ENCODE measurements at regions not wholly inside any gene's neighbourhood (a gene's known extent, or its start where the extent isn't known, plus 50 kb on each side); places are given as distances from the start of the nearest gene placed in this dataset.

GRCh38 chr2:64704161-64704560 is 50.4 kb upstream of the SERTAD2 start:
- DNase-seq: no peak

DNA sequence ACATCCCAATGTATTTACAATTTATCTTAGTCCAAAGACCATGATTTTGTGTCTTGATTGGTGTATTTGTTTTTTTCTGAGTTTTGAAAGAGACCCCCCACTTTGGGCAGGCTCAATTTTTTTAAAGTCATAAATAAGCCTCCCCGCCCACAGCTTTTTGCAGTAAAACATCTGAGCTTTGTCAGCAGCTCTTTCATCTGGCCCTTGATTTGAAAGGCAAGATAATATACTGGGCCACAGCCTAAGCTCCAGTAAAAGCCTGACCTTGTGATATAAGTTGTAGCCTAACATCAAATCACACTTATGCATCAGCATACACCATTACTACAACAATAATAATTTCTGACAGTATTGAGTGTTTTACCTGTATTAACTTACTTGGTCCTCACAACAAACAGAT is 51.3 kb upstream of the SERTAD2 start:
- no peak for DNase-seq

GRCh38 chr2:64707276-64707675 is 53.6 kb upstream of the SERTAD2 start:
- no peak for DNase-seq

DNA sequence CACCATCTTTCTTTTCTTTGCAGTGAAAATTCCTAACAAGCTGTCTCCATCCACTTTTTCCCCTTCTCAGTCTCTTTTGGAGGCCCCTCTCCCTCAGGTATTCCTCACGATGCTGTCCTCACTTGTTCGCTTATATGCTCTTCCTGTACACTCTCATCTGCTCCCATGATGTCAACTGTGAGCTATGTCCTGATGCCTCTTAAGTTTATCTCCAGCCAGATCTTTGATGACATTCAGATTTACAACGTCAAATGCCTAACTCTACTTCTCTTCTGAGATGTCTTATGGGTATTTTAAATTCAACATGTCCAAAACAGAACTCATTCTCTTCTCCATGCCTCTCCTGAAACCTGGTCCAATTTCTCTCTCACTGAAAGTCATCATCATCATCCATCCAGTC is 55.1 kb upstream of the SERTAD2 start:
- DNase-seq: no peak

DNA sequence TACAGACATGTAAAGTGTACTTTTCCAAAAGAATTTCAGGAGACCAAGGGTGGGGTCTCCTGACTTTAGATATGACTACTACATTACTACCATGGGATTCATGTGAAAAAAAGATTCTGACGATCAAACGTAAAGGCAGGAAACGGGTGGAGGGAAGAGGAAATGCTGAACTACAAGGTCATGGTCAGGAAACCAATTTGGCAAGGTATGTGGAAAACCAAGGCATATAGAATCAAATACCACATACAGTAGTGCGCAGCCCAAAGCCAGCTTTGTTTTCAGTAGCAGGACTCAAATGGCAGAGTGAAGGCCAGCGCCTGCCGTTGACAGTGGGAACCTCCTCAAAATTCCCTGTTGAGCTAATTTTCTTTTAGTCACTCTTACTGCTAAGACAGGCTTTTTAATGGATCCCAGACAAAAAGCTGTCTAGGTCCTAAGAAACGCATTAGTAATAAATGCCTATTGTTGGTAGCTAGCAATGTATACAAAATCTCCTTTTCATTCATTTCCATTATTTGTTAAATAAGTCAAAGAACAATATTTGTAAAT is 57.6 kb upstream of the SERTAD2 start:
- DNase-seq: no peak

DNA sequence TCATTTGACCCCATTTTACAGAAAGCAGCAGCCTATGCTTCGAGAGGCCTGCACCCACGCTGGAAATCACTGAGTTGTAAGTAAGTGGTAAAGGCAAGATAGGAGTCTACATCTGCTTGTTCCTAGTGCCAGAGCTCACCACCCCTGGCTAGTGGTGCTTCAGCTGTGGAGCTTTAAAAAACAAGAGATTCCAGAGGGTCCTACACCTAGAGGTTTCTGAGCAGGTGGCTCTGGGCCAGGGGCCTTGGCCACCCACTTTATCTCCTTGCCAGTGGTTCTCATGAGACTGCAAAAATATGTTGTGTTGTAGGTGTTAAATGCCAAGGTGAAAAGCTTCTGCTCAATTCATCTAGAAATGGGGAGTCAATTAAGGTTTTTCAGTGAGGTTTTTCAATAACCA is 60.0 kb upstream of the SERTAD2 start:
- DNase-seq: no peak

- no peak for DNase-seq
Measured at GRCh38 chr2:64716569-64716968, 62.9 kb upstream of the SERTAD2 start.

DNA sequence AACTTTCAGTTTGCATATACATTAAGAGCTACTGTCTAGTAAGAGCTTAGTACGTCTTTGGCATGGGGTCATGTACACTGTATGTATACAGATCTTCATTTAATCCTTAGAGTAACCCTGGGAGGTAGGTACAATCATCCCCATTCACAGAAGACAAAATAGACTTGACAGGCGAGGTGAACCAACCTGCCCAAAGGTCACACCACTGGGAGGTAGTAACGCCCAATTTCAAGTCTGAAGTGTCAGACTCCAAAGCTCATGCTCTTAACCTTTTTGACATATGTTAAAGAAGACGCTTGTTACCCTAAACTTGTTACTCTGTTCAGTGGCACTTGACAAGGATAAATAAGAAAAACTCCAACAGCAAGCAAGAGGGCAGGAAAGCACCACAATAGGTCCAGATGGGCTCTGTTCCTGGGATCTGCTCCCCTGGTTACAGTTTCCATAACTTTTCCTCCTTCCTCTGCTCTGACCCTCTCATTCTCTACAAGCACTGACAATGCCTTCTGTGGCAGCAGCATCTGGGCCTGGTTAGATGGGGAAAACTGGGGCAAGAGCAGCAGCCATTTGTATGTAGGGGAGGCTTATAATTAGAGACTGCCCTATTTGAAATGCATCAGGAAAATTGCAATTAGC is 64.7 kb upstream of the SERTAD2 start:
- no peak for DNase-seq

- no peak for DNase-seq
Measured at GRCh38 chr2:64720535-64721319, 67.0 kb upstream of the SERTAD2 start.

DNA sequence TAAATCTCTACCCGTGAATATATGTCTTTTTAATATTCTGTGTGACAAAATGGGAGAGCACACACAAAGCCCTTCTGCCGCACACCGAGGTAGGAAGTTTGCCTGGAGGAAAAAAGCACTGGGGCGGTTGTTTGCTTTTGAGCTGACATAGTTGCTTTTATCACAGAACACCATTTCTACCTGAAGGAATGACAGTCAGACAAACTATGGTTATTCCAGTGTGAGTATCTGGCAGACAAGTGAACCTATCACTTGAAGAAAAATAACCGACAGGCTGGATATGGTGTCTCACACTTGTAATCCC is 67.6 kb upstream of the SERTAD2 start:
- DNase-seq: no peak

DNA sequence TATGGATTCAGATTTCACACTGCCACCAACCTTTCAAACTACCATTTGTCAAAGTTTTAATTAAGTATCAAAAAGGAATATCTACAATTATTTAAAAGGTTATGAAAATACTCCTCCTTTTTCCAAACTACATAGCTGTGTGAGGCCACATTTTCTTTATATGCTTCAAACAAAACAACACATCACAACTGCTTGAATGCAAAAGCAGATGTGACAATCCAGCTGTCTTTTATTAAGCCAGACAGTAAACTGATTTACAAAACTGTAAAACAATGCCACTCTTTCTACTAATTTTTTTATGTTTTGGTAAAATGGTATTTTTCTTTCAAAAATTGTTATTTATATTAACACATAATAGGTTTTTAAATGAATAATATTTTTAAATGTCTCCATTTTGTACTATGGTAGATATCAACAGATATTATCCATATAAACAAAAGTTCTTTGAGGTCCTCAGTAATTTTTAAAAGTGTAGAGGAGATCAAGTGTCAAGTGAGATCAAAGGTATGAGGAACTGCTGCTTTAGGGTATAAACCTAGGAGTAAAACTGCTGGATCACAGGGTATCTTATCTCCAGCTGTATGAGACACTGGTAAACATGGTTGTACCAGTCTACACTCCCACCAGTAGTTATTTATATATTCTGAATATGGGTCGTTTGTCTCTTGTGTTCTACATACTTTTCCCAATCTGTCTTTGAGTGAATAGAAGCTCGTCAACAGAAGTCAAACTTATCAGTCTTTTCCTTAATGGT is 68.8 kb upstream of the SERTAD2 start:
- no peak for DNase-seq

DNA sequence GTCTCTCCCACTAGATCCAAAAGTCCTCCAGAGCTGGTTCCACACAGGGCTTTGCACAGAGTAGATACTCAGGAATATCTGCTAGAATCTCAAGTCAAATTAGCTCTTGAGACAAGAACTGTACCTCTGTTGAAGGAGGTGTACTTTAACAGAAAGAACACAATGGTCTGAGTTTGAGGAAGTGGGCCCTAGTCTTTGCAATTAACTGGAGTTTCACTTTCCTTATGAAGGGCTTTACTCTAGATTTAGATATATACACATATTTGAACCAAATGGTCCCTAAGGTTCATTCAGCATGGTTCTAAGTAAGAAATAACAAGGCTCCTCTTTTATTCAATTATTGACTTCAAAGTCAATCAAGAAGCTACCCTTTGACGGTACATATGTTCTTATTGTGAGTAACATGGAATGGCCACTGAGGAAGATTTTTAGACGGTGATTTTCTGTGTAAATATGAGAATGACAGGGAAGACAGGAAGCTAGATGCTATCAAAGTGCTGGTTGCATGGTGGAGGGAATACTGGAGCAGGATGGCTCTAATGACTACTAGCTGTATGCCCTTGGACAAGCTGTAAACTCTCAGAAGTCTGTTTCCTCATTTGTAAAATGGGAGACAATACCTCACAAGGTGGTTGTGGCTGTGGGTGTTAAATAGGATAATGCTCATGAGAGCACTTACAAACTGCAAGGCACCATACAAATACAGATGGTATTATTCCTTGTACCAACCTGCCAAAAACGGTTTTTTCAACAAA is 73.5 kb upstream of the SERTAD2 start:
- no peak for DNase-seq

DNA sequence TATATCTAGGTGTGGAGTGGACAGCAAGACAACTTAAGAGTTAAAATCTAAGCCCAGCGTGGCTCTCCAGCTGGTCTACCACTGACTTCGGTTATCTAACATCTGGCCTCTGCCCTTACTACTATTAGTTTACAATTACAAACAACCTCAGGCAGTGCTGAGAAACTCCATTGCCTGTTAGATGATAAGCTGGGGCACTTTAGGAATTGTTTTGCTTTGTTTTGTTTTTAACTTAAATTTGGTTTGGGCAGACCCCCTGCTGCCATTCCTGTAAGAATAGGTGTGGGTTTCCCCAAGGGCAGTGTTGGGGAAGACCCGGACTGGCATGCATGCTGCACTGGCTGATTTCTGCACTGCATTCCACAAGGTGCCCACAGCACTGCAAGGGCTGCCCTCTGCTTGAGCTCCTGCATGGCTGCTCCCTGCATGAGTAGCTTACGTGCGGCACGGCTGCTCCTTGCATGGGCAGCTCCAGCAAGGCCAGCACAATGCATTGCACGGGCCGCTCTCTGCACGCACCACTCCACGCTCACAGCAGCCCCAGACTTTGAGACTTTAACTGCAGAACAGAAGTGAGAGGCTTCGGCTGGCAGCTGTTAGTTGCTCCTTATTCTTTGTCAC is 74.2 kb upstream of the SERTAD2 start:
- no peak for DNase-seq

GRCh38 chr2:64730551-64731262 is 77.0 kb upstream of the SERTAD2 start:
- DNase-seq: peak; percentile 88

- no peak for DNase-seq
Measured at GRCh38 chr2:64731263-64731643, 77.5 kb upstream of the SERTAD2 start.

- no peak for DNase-seq
Measured at GRCh38 chr2:64731746-64732145, 78.0 kb upstream of the SERTAD2 start.

- no peak for DNase-seq
Measured at GRCh38 chr2:64732146-64732545, 78.4 kb upstream of the SERTAD2 start.

DNA sequence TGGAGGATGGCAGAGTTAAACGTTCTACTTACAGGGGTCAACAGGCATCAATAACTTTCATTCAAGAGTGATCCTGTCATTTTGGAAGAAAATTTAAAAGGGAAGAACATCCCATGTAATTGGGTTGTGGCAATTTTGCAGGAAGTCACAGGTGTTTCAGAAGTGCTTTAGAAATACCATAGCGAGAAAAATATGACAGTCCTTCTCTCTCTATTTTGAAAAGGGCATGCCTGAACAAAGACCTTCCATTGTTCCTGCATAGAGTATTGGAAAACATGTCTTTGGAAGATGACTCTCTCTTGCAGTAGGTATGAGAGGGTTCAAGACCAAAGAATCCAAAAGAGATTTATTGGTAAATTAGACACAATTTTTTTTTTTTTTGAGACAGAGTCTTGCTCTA is 81.8 kb upstream of the SERTAD2 start:
- DNase-seq: no peak

GRCh38 chr2:64737547-64737946 is 83.8 kb upstream of the SERTAD2 start:
- no peak for DNase-seq

GRCh38 chr2:64738026-64738425 is 84.3 kb upstream of the SERTAD2 start:
- no peak for DNase-seq

DNA sequence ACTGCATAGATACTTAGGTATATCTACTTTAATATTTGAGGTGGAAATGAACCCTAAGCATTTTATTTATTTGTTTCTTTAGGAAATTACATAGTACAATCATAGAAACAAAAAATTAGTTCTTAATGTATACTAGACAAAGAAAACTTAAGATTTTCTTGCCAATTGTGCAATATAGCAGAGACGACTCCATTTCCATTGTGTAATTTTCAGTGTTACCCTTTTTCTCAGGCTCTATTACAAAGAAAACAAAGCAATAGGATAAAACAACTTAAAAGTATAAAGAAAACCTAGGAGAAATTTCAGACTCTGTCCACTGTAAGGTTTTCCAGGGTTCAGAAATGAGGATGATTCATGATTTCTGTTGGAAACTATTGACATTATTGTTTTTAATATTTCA is 89.0 kb upstream of the SERTAD2 start:
- no peak for DNase-seq

DNA sequence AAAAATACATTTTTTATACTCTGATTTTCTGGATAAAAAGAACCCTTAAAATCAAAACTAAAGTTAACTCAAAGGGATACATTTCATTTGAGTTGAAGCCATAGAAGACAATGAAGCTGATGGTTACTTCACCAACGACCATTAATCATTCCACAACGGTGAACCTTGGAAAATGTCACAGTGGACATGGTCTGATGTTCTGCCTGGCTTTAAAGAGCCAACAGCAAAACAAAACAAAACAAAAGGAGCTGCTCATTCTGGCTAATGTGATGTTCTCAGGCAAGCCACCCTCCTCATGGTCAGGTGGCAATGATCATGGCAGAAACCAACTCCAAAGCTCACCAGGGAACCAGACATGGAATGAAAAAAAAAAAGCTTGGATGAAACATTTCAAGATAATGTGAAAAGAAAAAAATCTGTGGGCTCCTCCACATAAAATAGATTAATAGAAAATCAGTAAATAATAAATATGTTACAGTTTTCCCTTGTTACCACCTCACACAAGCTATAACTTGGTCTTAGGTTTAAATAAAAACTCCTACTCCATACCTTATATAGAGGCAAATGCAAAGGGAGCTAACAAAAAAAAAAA is 90.1 kb upstream of the SERTAD2 start:
- DNase-seq: no peak

Measured in NCI-H2029 (cell line).